Esophagus muscularis mucosa (tissue), 4 donors: ENCODE measurements at regions not wholly inside any gene's neighbourhood (a gene's known extent, or its start where the extent isn't known, plus 50 kb on each side); places are given as distances from the start of the nearest gene placed in this dataset.

Source experiments
- DNase-seq: peaks from one replicate; pipeline ENCODE4 v3.0.0-alpha.2; 2017; ENCODE audit errors: extremely low spot score
- H3K27ac ChIP-seq, 4 donors: fragments of 200-600 bp; sonication (generic); replicated peaks in 1 of 4; 1 replicate in 3 of 4; 2 replicates in 1 of 4; pipeline ENCODE4 v1.5.1; 2016 to 2019; ENCODE audit warnings: mild to moderate bottlenecking in 1 of 4
- H3K27me3 ChIP-seq, 4 donors: fragments of 200-600 bp; sonication (generic); one replicate each; pipeline versions ENCODE4 v1.5.1 to v1.6.0; 2016 to 2019
- H3K36me3 ChIP-seq, 4 donors: fragments of 200-600 bp; sonication (generic); one replicate each; pipeline ENCODE4 v1.5.1; 2016 to 2019
- H3K4me1 ChIP-seq, 4 donors: fragments of 200-600 bp; sonication (generic); one replicate each; pipeline ENCODE4 v1.5.1; 2016 to 2019
- H3K4me3 ChIP-seq, 4 donors: fragments of 200-600 bp; sonication (generic); 1 replicate in 2 of 4; 2 replicates in 2 of 4; pipeline ENCODE4 v1.5.1; 2016 to 2019; ENCODE audit warnings: mild to moderate bottlenecking in 4 of 4, moderate library complexity in 1 of 4
- H3K9me3 ChIP-seq, 4 donors: fragments of 200-600 bp; sonication (generic); 1 replicate in 3 of 4; 2 replicates in 1 of 4; pipeline ENCODE4 v1.5.1; 2016 to 2019
- CTCF ChIP-seq, 3 experiments: fragments of 200-600 bp in 2 of 3; fragments of 450-650 bp in 1 of 3; sonication (generic) in 2 of 3; IDR thresholded peaks; one replicate each; pipeline ENCODE4 v1.5.1; 2017 to 2019; ENCODE audit warnings: antibody characterized with exemption in 3 of 3, mild to moderate bottlenecking in 2 of 3, moderate library complexity in 1 of 3
- EP300 ChIP-seq: sonication (generic); formaldehyde crosslinking; IDR thresholded peaks from one replicate; pipeline ENCODE4 v1.6.1; 2017; ENCODE audit warnings: antibody characterized with exemption
- POLR2A ChIP-seq: fragments of 450-650 bp; IDR thresholded peaks from one replicate; pipeline ENCODE4 v1.6.1; 2017; ENCODE audit warnings: antibody characterized with exemption, moderate library complexity, mild to moderate bottlenecking, low read depth
- POLR2AphosphoS5 ChIP-seq, 2 donors: sonication (generic); formaldehyde crosslinking; IDR thresholded peaks; one replicate each; pipeline ENCODE4 v1.6.1; 2017; ENCODE audit warnings: antibody characterized with exemption in 2 of 2
- WGBS: methylation state at CpG from one replicate; pipeline ENCODE4 v1.1.5; 2018; 5-methylcytosine and 5-hydroxymethylcytosine counted together
- intact Hi-C: fragments of 100-400 bp; cut with DNase I; formaldehyde crosslinking; loops from one replicate; pipeline ENCODE4 v1.15.1; 2023

- H3K4me3 ChIP-seq = no peak overlapping the region
- 31% methylated on average over 3 of the region's 3 CpGs for WGBS
- intact Hi-C loops = no loop called here
- H3K27me3 ChIP-seq = no peaks in the 10 kb centered on the region
- no peaks in the 10 kb centered on the region for H3K4me1 ChIP-seq
- DNase-seq = no peak
- no peaks in the 10 kb centered on the region for H3K36me3 ChIP-seq
- no peak overlapping the region for H3K27ac ChIP-seq
- H3K9me3 ChIP-seq = no peaks in the 10 kb centered on the region
- no peak for TF ChIP-seq CTCF (IDR thresholded peaks at IDR 0.05)
- TF ChIP-seq POLR2AphosphoS5 (IDR thresholded peaks at IDR 0.05) = no peak
- TF ChIP-seq POLR2A = no peak
- no peak for TF ChIP-seq EP300
Observed at GRCh38 chr10:57262892-57263291, 901.8 kb upstream of the ZWINT start.

- Histone ChIP-seq H3K27ac (no peak overlapping the region), H3K4me3 (no peak overlapping the region), H3K9me3 (no peaks in the 10 kb centered on the region), H3K36me3 (no peaks in the 10 kb centered on the region), H3K27me3 (no peaks in the 10 kb centered on the region), H3K4me1 (no peaks in the 10 kb centered on the region)
- TF ChIP-seq EP300 (no peak), POLR2A (no peak), POLR2AphosphoS5 (IDR thresholded peaks at IDR 0.05) (no peak), CTCF (IDR thresholded peaks at IDR 0.05) (no peak)
- intact Hi-C loops = no loop called here
- WGBS = 86% methylated on average over 2 of the region's 2 CpGs
- no peak for DNase-seq
Observed at GRCh38 chr10:57260175-57260574, 899.1 kb upstream of the ZWINT start.

GRCh38 chr10:57249615-57250281 lies 888.7 kb upstream of the ZWINT start:
- Histone ChIP-seq H3K36me3 (no peaks in the 10 kb centered on the region), H3K4me1 (no peaks in the 10 kb centered on the region), H3K27me3 (peaks cover 0 to 6% (median 0%) of the 10 kb centered on the region in 4 donors), H3K4me3 (no peak overlapping the region), H3K27ac (no peak overlapping the region), H3K9me3 (no peaks in the 10 kb centered on the region)
- DNase-seq = no peak
- intact Hi-C loops = no loop called here
- no peak for TF ChIP-seq POLR2A
- no peak for TF ChIP-seq CTCF (IDR thresholded peaks at IDR 0.05)
- 92% methylated on average over 18 of the region's 32 CpGs for WGBS

GRCh38 chr10:57247271-57247670 lies 886.2 kb upstream of the ZWINT start:
- no peak for DNase-seq
- H3K4me3 ChIP-seq = no peak overlapping the region
- peaks cover 0 to 6% (median 0%) of the 10 kb centered on the region in 4 donors for H3K27me3 ChIP-seq
- TF ChIP-seq POLR2AphosphoS5 (IDR thresholded peaks at IDR 0.05) = no peak
- TF ChIP-seq CTCF (IDR thresholded peaks at IDR 0.05) = no peak
- TF ChIP-seq EP300 = no peak
- TF ChIP-seq POLR2A = no peak
- intact Hi-C loops = no loop called here
- no peak overlapping the region for H3K27ac ChIP-seq
- H3K36me3 ChIP-seq = no peaks in the 10 kb centered on the region
- 45% methylated on average over 4 of the region's 4 CpGs for WGBS
- no peaks in the 10 kb centered on the region for H3K4me1 ChIP-seq
- no peaks in the 10 kb centered on the region for H3K9me3 ChIP-seq

- WGBS = 66% methylated on average over 3 of the region's 3 CpGs
- Histone ChIP-seq H3K4me1 (no peaks in the 10 kb centered on the region), H3K36me3 (no peaks in the 10 kb centered on the region), H3K27me3 (no peaks in the 10 kb centered on the region), H3K4me3 (no peak overlapping the region), H3K27ac (no peak overlapping the region), H3K9me3 (peaks cover 0 to 11% (median 2%) of the 10 kb centered on the region in 4 donors)
- DNase-seq = no peak
- TF ChIP-seq EP300 (no peak), POLR2A (no peak), CTCF (IDR thresholded peaks at IDR 0.05) (no peak), POLR2AphosphoS5 (IDR thresholded peaks at IDR 0.05) (no peak)
- intact Hi-C loops = no loop called here
Observed at GRCh38 chr10:57225920-57226319, 864.9 kb upstream of the ZWINT start.
